ENCODE measurements at regions not wholly inside any gene's neighbourhood (a gene's known extent, or its start where the extent isn't known, plus 50 kb on each side); places are given as distances from the start of the nearest gene placed in this dataset.

DNA sequence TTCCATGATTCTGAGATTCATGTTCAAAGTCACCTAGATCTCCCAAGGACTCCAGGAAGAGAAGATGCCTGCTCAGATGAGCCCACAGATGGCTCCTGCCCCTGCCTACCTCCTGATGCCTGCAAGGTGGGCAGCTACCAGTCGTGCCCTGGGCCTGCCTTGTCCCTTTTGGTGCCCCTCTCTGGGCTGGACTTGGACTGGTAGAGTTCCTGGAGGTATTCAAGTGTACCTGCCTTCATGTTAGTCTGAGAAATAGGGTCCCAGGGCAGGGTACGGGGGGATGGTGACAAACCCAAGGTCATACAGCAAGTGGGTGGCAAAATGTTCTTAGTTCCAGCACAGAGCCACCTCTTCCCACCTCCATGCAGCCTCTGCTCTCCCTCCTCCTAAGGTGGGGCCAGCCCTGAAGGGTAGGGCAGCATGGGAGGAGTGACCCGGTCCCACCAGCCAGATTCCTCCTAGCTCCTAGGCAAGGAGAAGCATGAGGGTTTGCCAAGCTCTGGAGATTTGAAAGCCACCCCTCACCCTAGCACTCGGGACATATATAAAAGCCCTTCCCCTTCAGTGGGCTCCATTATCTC, 80.8 kb upstream of the UNC5B start:
- TF ChIP-seq, protein P1, sequence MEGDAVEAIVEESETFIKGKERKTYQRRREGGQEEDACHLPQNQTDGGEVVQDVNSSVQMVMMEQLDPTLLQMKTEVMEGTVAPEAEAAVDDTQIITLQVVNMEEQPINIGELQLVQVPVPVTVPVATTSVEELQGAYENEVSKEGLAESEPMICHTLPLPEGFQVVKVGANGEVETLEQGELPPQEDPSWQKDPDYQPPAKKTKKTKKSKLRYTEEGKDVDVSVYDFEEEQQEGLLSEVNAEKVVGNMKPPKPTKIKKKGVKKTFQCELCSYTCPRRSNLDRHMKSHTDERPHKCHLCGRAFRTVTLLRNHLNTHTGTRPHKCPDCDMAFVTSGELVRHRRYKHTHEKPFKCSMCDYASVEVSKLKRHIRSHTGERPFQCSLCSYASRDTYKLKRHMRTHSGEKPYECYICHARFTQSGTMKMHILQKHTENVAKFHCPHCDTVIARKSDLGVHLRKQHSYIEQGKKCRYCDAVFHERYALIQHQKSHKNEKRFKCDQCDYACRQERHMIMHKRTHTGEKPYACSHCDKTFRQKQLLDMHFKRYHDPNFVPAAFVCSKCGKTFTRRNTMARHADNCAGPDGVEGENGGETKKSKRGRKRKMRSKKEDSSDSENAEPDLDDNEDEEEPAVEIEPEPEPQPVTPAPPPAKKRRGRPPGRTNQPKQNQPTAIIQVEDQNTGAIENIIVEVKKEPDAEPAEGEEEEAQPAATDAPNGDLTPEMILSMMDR (IDR thresholded peaks at IDR 0.05), result no peak
- TF ChIP-seq EZH2 (IDR thresholded peaks at IDR 0.05; ENCODE audit: borderline replicate concordance, insufficient read depth, low read depth, low read length, poor library complexity, severe bottlenecking), result no peak
